Peyer's patch (tissue), 4 donors: ENCODE measurements at regions not wholly inside any gene's neighbourhood (a gene's known extent, or its start where the extent isn't known, plus 50 kb on each side); places are given as distances from the start of the nearest gene placed in this dataset.

Experiments
- CTCF ChIP-seq, 6 experiments: fragments of 450-650 bp in 4 of 6; fragments of 200-600 bp in 2 of 6; sonication (generic) in 1 of 6; IDR thresholded peaks; one replicate each; pipeline ENCODE4 v1.5.1; 2017 to 2019; ENCODE audit warnings: antibody characterized with exemption in 6 of 6, mild to moderate bottlenecking in 3 of 6, moderate library complexity in 1 of 6
- POLR2A ChIP-seq, 2 donors: fragments of 450-650 bp; IDR thresholded peaks; one replicate each; pipeline ENCODE4 v1.5.1; 2017; ENCODE audit warnings: antibody characterized with exemption in 2 of 2, mild to moderate bottlenecking in 2 of 2, moderate library complexity in 2 of 2

GRCh38 chr7:13751766-13752165, 237.7 kb downstream of the ETV1 start:
- TF ChIP-seq CTCF (IDR thresholded peaks at IDR 0.05), result no peak
- TF ChIP-seq POLR2A (IDR thresholded peaks at IDR 0.05), result no peak
